ENCODE measurements at regions not wholly inside any gene's neighbourhood (a gene's known extent, or its start where the extent isn't known, plus 50 kb on each side); places are given as distances from the start of the nearest gene placed in this dataset.

DNA sequence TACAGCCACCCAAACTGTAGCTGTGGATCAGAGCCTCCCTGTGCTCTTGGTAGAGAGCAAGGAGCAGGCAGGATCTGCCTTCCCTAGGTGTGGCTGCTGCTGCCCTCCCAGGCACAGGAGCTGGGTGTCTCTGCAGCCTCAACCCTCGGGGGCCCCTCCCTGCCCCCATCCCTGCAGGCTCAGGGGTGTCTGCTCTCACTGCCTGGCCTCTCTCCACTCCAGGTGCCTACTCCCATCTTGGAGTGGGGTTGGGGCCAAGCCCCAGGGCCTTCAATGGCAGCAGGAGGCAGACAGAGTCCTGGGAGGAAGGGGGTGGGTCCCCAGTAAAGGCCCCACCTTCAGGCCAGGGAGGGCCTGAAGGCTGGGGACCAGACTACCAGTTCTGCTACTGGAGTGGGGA, 189.7 kb upstream of the OSR1 start:
- TF ChIP-seq, protein P1, sequence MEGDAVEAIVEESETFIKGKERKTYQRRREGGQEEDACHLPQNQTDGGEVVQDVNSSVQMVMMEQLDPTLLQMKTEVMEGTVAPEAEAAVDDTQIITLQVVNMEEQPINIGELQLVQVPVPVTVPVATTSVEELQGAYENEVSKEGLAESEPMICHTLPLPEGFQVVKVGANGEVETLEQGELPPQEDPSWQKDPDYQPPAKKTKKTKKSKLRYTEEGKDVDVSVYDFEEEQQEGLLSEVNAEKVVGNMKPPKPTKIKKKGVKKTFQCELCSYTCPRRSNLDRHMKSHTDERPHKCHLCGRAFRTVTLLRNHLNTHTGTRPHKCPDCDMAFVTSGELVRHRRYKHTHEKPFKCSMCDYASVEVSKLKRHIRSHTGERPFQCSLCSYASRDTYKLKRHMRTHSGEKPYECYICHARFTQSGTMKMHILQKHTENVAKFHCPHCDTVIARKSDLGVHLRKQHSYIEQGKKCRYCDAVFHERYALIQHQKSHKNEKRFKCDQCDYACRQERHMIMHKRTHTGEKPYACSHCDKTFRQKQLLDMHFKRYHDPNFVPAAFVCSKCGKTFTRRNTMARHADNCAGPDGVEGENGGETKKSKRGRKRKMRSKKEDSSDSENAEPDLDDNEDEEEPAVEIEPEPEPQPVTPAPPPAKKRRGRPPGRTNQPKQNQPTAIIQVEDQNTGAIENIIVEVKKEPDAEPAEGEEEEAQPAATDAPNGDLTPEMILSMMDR (IDR thresholded peaks at IDR 0.05): no peak
- intact Hi-C loops (cut with DNase I): no loop called here
- no peak overlapping the region for H3K27ac ChIP-seq
- no peaks in the 10 kb centered on the region for H3K4me1 ChIP-seq
- no peaks in the 10 kb centered on the region for H3K36me3 ChIP-seq
- DNase-seq (peak in 1 of 4 donors; percentile 45), ATAC-seq (no peak)
- H3K4me3 ChIP-seq: no peak overlapping the region
- H3K9me3 ChIP-seq: no peaks in the 10 kb centered on the region
- H3K27me3 ChIP-seq: no peaks in the 10 kb centered on the region

DNA sequence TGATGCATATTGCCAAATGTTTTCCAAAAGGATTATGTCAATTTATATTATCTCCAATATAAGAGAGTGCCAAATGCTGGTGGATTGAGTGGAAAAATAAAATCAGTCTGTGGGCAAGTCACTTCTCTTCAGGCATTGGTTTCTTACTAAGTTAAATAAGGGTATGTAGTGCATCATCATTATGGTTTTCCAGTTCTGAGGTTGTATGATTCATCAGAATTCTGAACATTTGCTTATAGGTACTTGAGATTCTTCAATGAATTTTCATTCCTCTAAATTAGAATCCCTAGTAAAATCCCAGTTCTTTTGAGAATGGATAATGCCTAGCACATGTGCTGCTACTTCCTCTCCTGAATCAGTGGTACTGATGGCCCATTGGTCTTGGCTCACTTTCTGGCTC, 188.9 kb upstream of the OSR1 start:
- intact Hi-C loops (cut with DNase I): no loop called here
- no peak overlapping the region for H3K27ac ChIP-seq
- no peaks in the 10 kb centered on the region for H3K4me1 ChIP-seq
- no peaks in the 10 kb centered on the region for H3K27me3 ChIP-seq
- H3K36me3 ChIP-seq: no peaks in the 10 kb centered on the region
- H3K4me3 ChIP-seq: no peak overlapping the region
- ATAC-seq (no peak), DNase-seq (no peak)
- TF ChIP-seq, protein P1 (IDR thresholded peaks at IDR 0.05): no peak
- H3K9me3 ChIP-seq: no peaks in the 10 kb centered on the region

DNA sequence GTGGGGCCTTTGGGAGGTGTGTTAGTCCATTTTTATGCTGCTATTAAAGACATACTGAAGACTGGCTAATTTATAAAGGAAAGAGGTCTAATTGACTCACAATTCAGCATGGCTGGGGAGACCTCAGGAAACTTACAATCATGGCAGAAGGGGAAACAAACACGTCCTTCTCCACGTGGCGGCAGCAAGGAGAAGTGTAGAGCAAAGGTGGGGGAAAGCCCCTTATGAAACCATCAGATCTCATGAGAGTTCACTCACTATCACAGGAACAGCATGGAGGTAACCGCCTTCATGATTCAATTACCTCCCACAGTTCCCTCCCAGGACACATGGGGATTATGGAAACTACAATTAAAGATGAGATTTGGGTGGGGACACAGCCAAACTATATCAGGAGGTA, 187.1 kb upstream of the OSR1 start:
- Histone ChIP-seq H3K27me3 (no peaks in the 10 kb centered on the region), H3K4me1 (no peaks in the 10 kb centered on the region), H3K4me3 (no peak overlapping the region), H3K27ac (no peak overlapping the region), H3K9me3 (no peaks in the 10 kb centered on the region), H3K36me3 (no peaks in the 10 kb centered on the region)
- DNase-seq: no peak
- TF ChIP-seq, protein P1 (IDR thresholded peaks at IDR 0.05): no peak
- intact Hi-C loops (cut with DNase I): no loop called here
- no peak for ATAC-seq

DNA sequence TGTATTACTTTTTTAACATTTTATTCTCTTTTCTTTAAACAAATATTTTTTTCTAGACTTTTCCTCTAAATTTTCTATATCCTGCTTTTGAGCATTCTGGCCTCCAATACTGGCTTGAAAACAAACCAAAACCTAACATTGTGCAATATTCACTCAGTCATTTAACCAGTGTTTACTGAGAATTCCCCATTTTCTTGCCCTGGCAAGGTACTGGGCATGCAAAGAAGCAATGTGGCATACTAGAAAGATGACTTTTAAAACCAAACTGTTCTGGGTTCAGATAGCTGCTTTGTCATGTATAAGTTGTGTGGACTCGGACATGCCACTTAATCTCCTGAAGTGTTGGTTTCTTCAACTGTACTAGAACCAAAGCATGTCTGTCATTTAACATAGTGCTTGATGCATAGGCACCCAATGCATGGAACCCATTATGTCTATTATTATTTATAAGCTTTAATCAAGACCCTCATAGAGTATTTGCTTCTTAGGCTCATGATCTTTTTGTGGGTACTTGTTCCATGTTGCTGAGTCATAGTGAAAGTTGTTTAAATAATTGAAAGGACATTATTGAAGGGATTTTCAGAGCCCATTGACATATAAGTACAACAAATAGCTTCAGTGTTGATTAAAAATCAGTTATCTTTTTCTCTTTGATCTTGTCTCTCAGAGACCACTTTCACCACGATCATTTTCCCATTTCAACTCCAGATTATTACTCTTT, 185.4 kb upstream of the OSR1 start:
- DNase-seq (no peak), ATAC-seq (no peak)
- TF ChIP-seq, protein P1 (IDR thresholded peaks at IDR 0.05): no peak
- H3K4me3 ChIP-seq: no peak overlapping the region
- no peaks in the 10 kb centered on the region for H3K27me3 ChIP-seq
- no peaks in the 10 kb centered on the region for H3K4me1 ChIP-seq
- no peaks in the 10 kb centered on the region for H3K9me3 ChIP-seq
- H3K36me3 ChIP-seq: no peaks in the 10 kb centered on the region
- intact Hi-C loops (cut with DNase I): no loop called here
- H3K27ac ChIP-seq: no peak overlapping the region

DNA sequence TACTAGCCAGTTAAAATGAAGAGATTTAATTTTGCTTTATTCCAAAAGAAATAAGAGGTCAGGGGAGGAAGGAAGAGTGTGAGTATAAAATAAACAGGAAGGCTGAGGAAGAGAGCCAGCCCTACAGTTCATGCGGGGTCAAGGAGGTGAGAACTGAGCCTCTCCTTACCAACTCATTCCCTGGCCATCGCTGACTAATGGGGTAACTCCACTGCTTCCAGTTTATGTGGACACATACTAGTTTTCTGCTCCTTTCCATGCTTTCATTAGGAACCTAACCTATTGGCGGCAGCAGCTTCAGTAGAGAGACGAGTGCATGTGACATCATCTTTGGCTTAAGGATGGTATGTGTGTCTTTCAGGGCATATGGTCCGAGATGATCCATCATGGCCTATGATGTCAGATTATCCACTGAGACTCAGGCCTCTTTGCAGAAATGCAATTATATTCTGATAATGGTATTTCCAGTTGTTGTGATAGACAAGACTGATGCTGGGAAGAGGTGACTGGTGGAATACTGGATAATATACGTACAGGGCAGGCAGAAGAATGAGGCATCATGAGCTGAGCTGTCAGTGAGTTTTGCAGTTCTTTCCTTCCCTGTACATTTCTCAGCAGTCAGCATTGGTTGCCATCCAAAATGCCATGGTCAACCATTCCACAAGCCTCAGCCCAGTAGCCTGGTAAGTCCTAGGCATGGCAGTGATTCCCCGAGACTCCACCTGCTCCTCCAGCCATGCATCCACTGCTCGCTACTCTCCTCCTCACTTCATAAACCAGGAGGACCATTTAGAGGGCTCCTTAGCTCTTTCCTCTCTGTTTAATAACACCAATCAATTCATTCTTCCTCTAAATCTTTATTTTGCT, 184.6 kb upstream of the OSR1 start:
- H3K27me3 ChIP-seq: no peaks in the 10 kb centered on the region

More for the DNA sequence above, 184.6 kb upstream of the OSR1 start:
- no peak overlapping the region for H3K27ac ChIP-seq
- H3K4me3 ChIP-seq: no peak overlapping the region
- TF ChIP-seq, protein P1 (IDR thresholded peaks at IDR 0.05): no peak
- intact Hi-C loops (cut with DNase I): no loop called here
- no peak for DNase-seq
- no peaks in the 10 kb centered on the region for H3K4me1 ChIP-seq
- H3K36me3 ChIP-seq: no peaks in the 10 kb centered on the region
- ATAC-seq: no peak
- no peaks in the 10 kb centered on the region for H3K9me3 ChIP-seq

Measured in left lung (tissue), 4 donors.